Loucy (cell line): ENCODE measurements at regions not wholly inside any gene's neighbourhood (a gene's known extent, or its start where the extent isn't known, plus 50 kb on each side); places are given as distances from the start of the nearest gene placed in this dataset.

ENCODE experiments used
- CTCF ChIP-seq: fragments of 200-600 bp; sonication (generic); conservative IDR thresholded peaks from 2 replicates; pipeline ENCODE4 v1.5.1; 2014; ENCODE audit warnings: mild to moderate bottlenecking, antibody characterized with exemption, low read length
- EZH2phosphoT487 ChIP-seq: fragments of 200-600 bp; IDR thresholded peaks from 2 replicates; pipeline ENCODE4 v1.6.1; 2018; ENCODE audit warnings: antibody characterized with exemption, mild to moderate bottlenecking, moderate library complexity, borderline replicate concordance

GRCh38 chr3:81218023-81218422 is 543.4 kb downstream of the GBE1 start:
- peak; percentile 62 for TF ChIP-seq CTCF
- no peak for TF ChIP-seq EZH2phosphoT487
